Pancreas (tissue), 10 donors: ENCODE measurements at regions not wholly inside any gene's neighbourhood (a gene's known extent, or its start where the extent isn't known, plus 50 kb on each side); places are given as distances from the start of the nearest gene placed in this dataset.

Source experiments
- ATAC-seq, 4 donors: fragments of 200-7000 bp; cut with Tn5 transposase; one replicate each; pipeline versions ENCODE4 v1.8.0 to v1.9.1; 2020; ENCODE audit warnings: mild to moderate bottlenecking in 4 of 4, moderate library complexity in 4 of 4
- DNase-seq, 6 donors: peaks; one replicate each; pipeline ENCODE4 v3.0.0-alpha.2; 2020
- FAIRE-seq: peaks from 2 replicates; lab custom pipeline; 2012; peaks lifted over from hg19 to GRCh38; lab: Jason Lieb, UNC
- H3K27ac ChIP-seq, 4 donors: fragments of 200-600 bp; sonication (generic); 1 replicate in 3 of 4; 2 replicates in 1 of 4; pipeline versions ENCODE4 v1.5.0 to v1.8.0; 2020
- H3K27me3 ChIP-seq, 4 donors: fragments of 200-600 bp; one replicate each; pipeline ENCODE4 v1.8.0; 2021
- H3K36me3 ChIP-seq, 3 donors: fragments of 200-600 bp; sonication (generic) in 1 of 3; one replicate each; pipeline versions ENCODE4 v1.5.0 to v1.8.0; 2020 to 2021
- H3K4me1 ChIP-seq, 3 donors: fragments of 200-600 bp; one replicate each; pipeline ENCODE4 v1.8.0; 2021
- H3K4me3 ChIP-seq, 4 donors: fragments of 200-600 bp; sonication (generic) in 2 of 4; one replicate each; pipeline versions ENCODE4 v1.5.0 to v1.8.0; 2020 to 2021
- H3K9me3 ChIP-seq, 4 donors: fragments of 200-600 bp; one replicate each; pipeline ENCODE4 v1.8.0; 2021
- WGBS, 2 donors: extraction: QIAGEN DNeasy Blood & Tissue Kit; methylation state at CpG; one replicate each; pipeline ENCODE4 v1.1.7; 2013; 5-methylcytosine and 5-hydroxymethylcytosine counted together
- intact Hi-C, 3 donors: fragments of 100-400 bp; cut with DNase I; formaldehyde crosslinking; loops; one replicate each; pipeline versions ENCODE4 v1.11.1 to v1.14.2; 2022
- TF ChIP-seq, protein P1 (sequence below), 4 donors: fragments of 200-600 bp; sonication (generic) in 3 of 4; IDR thresholded peaks; one replicate each; pipeline versions ENCODE4 v1.5.0 to v1.8.0; 2021; ENCODE audit warnings: antibody characterized with exemption in 4 of 4
- donor health status: healthy with polysubstance abuse.
- donor health status: DM: no; HTN: no; CAD: no; lungs with moderate emphysema.
- donor health status: DM: no; HTN: no; CAD: no.
- donor health status: control.
- donor health status: control.
- donor health status: Bipolar disorder and iron deficiency.
- donor health status: DM: yes; HTN: yes; CAD: no.
- donor health status: DM: no; HTN: no; CAD: no.
- donor health status: DM: no; HTN: no; CAD: no.
- donor health status: DM: yes; HTN: yes; CAD: no.

- no peak overlapping the region for H3K27ac ChIP-seq
- TF ChIP-seq, protein P1, sequence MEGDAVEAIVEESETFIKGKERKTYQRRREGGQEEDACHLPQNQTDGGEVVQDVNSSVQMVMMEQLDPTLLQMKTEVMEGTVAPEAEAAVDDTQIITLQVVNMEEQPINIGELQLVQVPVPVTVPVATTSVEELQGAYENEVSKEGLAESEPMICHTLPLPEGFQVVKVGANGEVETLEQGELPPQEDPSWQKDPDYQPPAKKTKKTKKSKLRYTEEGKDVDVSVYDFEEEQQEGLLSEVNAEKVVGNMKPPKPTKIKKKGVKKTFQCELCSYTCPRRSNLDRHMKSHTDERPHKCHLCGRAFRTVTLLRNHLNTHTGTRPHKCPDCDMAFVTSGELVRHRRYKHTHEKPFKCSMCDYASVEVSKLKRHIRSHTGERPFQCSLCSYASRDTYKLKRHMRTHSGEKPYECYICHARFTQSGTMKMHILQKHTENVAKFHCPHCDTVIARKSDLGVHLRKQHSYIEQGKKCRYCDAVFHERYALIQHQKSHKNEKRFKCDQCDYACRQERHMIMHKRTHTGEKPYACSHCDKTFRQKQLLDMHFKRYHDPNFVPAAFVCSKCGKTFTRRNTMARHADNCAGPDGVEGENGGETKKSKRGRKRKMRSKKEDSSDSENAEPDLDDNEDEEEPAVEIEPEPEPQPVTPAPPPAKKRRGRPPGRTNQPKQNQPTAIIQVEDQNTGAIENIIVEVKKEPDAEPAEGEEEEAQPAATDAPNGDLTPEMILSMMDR (IDR thresholded peaks at IDR 0.05) = no peak
- no peak overlapping the region for H3K4me3 ChIP-seq
- H3K36me3 ChIP-seq = no peaks in the 10 kb centered on the region
- no peaks in the 10 kb centered on the region for H3K9me3 ChIP-seq
- H3K4me1 ChIP-seq = no peaks in the 10 kb centered on the region
- FAIRE-seq (no peak), ATAC-seq (no peak), DNase-seq (no peak)
- no peaks in the 10 kb centered on the region for H3K27me3 ChIP-seq
- intact Hi-C loops = no loop called here
Observed at GRCh38 chr4:162803378-162803777, 363.3 kb downstream of the NAF1 start.

DNA sequence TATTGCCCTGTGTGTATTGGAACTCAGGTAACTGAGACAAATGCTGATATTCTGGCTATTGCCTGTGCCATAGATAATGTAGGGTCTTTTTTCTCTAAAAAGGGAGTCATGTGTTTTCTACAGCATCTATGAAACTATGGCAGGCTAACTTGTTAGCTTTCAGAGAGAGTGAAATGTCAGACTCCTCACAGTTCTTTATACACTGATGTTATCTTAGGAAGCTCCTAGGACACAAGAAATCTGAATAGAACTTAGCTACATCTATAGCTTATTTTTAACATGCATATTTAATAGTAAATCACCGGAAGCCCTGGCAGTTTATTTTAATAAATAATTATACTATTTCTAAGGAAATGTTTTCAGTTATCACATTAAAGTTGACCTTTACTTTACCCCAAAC, 369.6 kb downstream of the NAF1 start:
- H3K36me3 ChIP-seq = no peaks in the 10 kb centered on the region
- 82 to 87% methylated on average over 1 of the region's 1 CpG for WGBS, 2 donors
- intact Hi-C loops = no loop called here
- H3K4me3 ChIP-seq = no peak overlapping the region
- FAIRE-seq (no peak), ATAC-seq (no peak), DNase-seq (no peak)
- TF ChIP-seq, protein P1 (IDR thresholded peaks at IDR 0.05) = no peak
- no peak overlapping the region for H3K27ac ChIP-seq
- H3K27me3 ChIP-seq = no peaks in the 10 kb centered on the region
- H3K4me1 ChIP-seq = no peaks in the 10 kb centered on the region
- no peaks in the 10 kb centered on the region for H3K9me3 ChIP-seq

- H3K4me1 ChIP-seq = no peaks in the 10 kb centered on the region
- H3K36me3 ChIP-seq = no peaks in the 10 kb centered on the region
- ATAC-seq = no peak
- WGBS, 2 donors = 38 to 66% methylated on average over 2 of the region's 2 CpGs
- no peak for DNase-seq
- no peak overlapping the region for H3K27ac ChIP-seq
- H3K4me3 ChIP-seq = no peak overlapping the region
- FAIRE-seq = no peak
- intact Hi-C loops = no loop called here
- H3K9me3 ChIP-seq = no peaks in the 10 kb centered on the region
- H3K27me3 ChIP-seq = peaks cover 0 to 3% (median 0%) of the 10 kb centered on the region in 4 donors
- TF ChIP-seq, protein P1 (IDR thresholded peaks at IDR 0.05) = no peak
Observed at GRCh38 chr4:162793571-162793970, 373.1 kb downstream of the NAF1 start.

DNA sequence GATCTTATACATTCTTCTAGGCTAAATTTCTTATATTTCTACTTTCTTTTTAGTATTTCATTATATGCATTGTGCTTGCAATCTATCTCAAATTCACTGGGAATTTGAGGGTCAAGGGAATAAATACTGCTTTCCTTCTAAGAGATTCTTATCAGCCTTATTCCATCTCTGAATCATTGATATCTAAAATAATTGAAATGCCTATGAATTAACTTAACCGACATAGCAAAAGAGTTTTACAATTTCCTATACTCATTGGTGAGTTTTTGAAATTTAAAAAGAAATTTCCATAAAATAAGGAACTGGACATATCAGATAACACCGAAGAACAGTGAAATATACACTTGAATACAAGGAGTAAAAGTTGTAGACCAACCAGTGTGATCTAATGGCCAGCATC, 373.7 kb downstream of the NAF1 start:
- intact Hi-C loops = no loop called here
- TF ChIP-seq, protein P1 (IDR thresholded peaks at IDR 0.05) = no peak
- no peak for ATAC-seq
- H3K4me1 ChIP-seq = no peaks in the 10 kb centered on the region
- no peak overlapping the region for H3K4me3 ChIP-seq
- FAIRE-seq = no peak
- no peaks in the 10 kb centered on the region for H3K36me3 ChIP-seq
- DNase-seq = no peak
- 51 to 67% methylated on average over 2 of the region's 2 CpGs for WGBS, 2 donors
- H3K27ac ChIP-seq = no peak overlapping the region
- peaks cover 0 to 3% (median 0%) of the 10 kb centered on the region in 4 donors for H3K27me3 ChIP-seq
- H3K9me3 ChIP-seq = no peaks in the 10 kb centered on the region

GRCh38 chr4:162791226-162791625, 375.5 kb downstream of the NAF1 start:
- WGBS, 2 donors = 24 to 28% methylated on average over 2 of the region's 2 CpGs
- TF ChIP-seq, protein P1 (IDR thresholded peaks at IDR 0.05) = no peak
- no peak for FAIRE-seq
- H3K4me3 ChIP-seq = no peak overlapping the region
- intact Hi-C loops = no loop called here
- H3K9me3 ChIP-seq = no peaks in the 10 kb centered on the region
- H3K27ac ChIP-seq = no peak overlapping the region
- no peaks in the 10 kb centered on the region for H3K36me3 ChIP-seq
- ATAC-seq = no peak
- H3K27me3 ChIP-seq = peaks cover 0 to 3% (median 0%) of the 10 kb centered on the region in 4 donors
- DNase-seq = no peak
- H3K4me1 ChIP-seq = no peaks in the 10 kb centered on the region
